ENCODE measurements at regions not wholly inside any gene's neighbourhood (a gene's known extent, or its start where the extent isn't known, plus 50 kb on each side); places are given as distances from the start of the nearest gene placed in this dataset.

- peak; percentile 64 for DNase-seq
- ChIA-PET POLR2A (interaction anchor here (0.7 kb wide), 1 partner anchor 13 kb away, joined by 3 read pairs; no protein-coding TSS in a partner anchor), CTCF (interaction anchor here (1.0 kb wide), 2 partner anchors 15 kb away, joined by 3 to 7 read pairs; no protein-coding TSS in a partner anchor)
- H3K36me3 Mint-ChIP-seq: no peaks in the 10 kb centered on the region
- H3K27me3 Mint-ChIP-seq: no peaks in the 10 kb centered on the region
- H3K9me3 Mint-ChIP-seq: no peaks in the 10 kb centered on the region
- H3K27ac Mint-ChIP-seq: peak overlapping the region; percentile 35
- H3K4me3 Mint-ChIP-seq: no peak overlapping the region
- peaks cover 48% of the 10 kb centered on the region for H3K4me1 Mint-ChIP-seq (ENCODE audit: low read depth)
- intact Hi-C loops (cut with micrococcal nuclease): loop anchor here (5.0 kb wide), 2 partner anchors 105 to 235 kb away; partner anchors contain the start of gene GYPC
Observed at GRCh38 chr2:126761981-126762878, 106.3 kb downstream of the GYPC start.

- Mint-ChIP-seq H3K4me1 (ENCODE audit: low read depth) (peaks cover 50% of the 10 kb centered on the region), H3K9me3 (no peaks in the 10 kb centered on the region), H3K27me3 (no peaks in the 10 kb centered on the region), H3K27ac (no peak overlapping the region), H3K4me3 (no peak overlapping the region), H3K36me3 (no peaks in the 10 kb centered on the region)
- no peak for DNase-seq
- intact Hi-C loops (cut with micrococcal nuclease): loop anchor here (5.0 kb wide), 2 partner anchors 107 to 237 kb away; partner anchors contain the start of gene GYPC
- ChIA-PET CTCF (interaction anchor here (1.8 kb wide), 1 partner anchor 12 kb away, joined by 7 read pairs; no protein-coding TSS in a partner anchor), POLR2A (no interaction called here)
Observed at GRCh38 chr2:126764686-126765265, 108.8 kb downstream of the GYPC start.

GRCh38 chr2:126765395-126765794, 109.4 kb downstream of the GYPC start:
- Mint-ChIP-seq H3K9me3 (no peaks in the 10 kb centered on the region), H3K4me3 (no peak overlapping the region), H3K36me3 (no peaks in the 10 kb centered on the region), H3K27me3 (no peaks in the 10 kb centered on the region), H3K4me1 (ENCODE audit: low read depth) (peaks cover 48% of the 10 kb centered on the region), H3K27ac (no peak overlapping the region)
- POLR2A ChIA-PET: no interaction called here
- no peak for DNase-seq
- CTCF ChIA-PET: interaction anchor here (1.8 kb wide), 1 partner anchor 12 kb away, joined by 7 read pairs; no protein-coding TSS in a partner anchor
- intact Hi-C loops (cut with micrococcal nuclease): no loop called here

- H3K4me1 Mint-ChIP-seq (ENCODE audit: low read depth): peaks cover 41% of the 10 kb centered on the region
- no peak for DNase-seq
Observed at GRCh38 chr2:126766295-126766968, 110.5 kb downstream of the GYPC start.

GRCh38 chr2:126766969-126767296, 111.0 kb downstream of the GYPC start:
- no peaks in the 10 kb centered on the region for H3K9me3 Mint-ChIP-seq
- no peak overlapping the region for H3K4me3 Mint-ChIP-seq
- H3K27me3 Mint-ChIP-seq: no peaks in the 10 kb centered on the region
- CTCF ChIA-PET: no interaction called here
- H3K36me3 Mint-ChIP-seq: no peaks in the 10 kb centered on the region
- no peak overlapping the region for H3K27ac Mint-ChIP-seq
- POLR2A ChIA-PET: no interaction called here
- DNase-seq: no peak
- H3K4me1 Mint-ChIP-seq (ENCODE audit: low read depth): peaks cover 38% of the 10 kb centered on the region
- intact Hi-C loops (cut with micrococcal nuclease): no loop called here

More at GRCh38 chr2:126766295-126766968, 110.5 kb downstream of the GYPC start:
- Mint-ChIP-seq H3K9me3 (no peaks in the 10 kb centered on the region), H3K27ac (no peak overlapping the region), H3K36me3 (no peaks in the 10 kb centered on the region), H3K27me3 (no peaks in the 10 kb centered on the region), H3K4me3 (no peak overlapping the region)
- intact Hi-C loops (cut with micrococcal nuclease): no loop called here
- CTCF ChIA-PET: interaction anchor here (1.8 kb wide), 1 partner anchor 10 kb away, joined by 7 read pairs; no protein-coding TSS in a partner anchor
- POLR2A ChIA-PET: no interaction called here

GRCh38 chr2:126769118-126769517, 113.2 kb downstream of the GYPC start:
- intact Hi-C loops (cut with micrococcal nuclease): no loop called here
- CTCF ChIA-PET: interaction anchor here (1.1 to 1.5 kb wide), 2 partner anchors 8 to 242 kb away, joined by 3 to 5 read pairs; no protein-coding TSS in a partner anchor
- POLR2A ChIA-PET: no interaction called here
- Mint-ChIP-seq H3K27me3 (no peaks in the 10 kb centered on the region), H3K4me1 (ENCODE audit: low read depth) (peaks cover 19% of the 10 kb centered on the region), H3K9me3 (no peaks in the 10 kb centered on the region), H3K36me3 (no peaks in the 10 kb centered on the region), H3K4me3 (no peak overlapping the region), H3K27ac (no peak overlapping the region)
- DNase-seq: no peak

- no peak overlapping the region for H3K27ac Mint-ChIP-seq
- CTCF ChIA-PET: no interaction called here
- peaks cover 15% of the 10 kb centered on the region for H3K4me1 Mint-ChIP-seq (ENCODE audit: low read depth)
Observed at GRCh38 chr2:126770466-126770865, 114.5 kb downstream of the GYPC start.

GRCh38 chr2:126771094-126771493, 115.1 kb downstream of the GYPC start:
- intact Hi-C loops (cut with micrococcal nuclease): no loop called here
- ChIA-PET CTCF (no interaction called here), POLR2A (no interaction called here)
- no peak for DNase-seq
- H3K4me3 Mint-ChIP-seq: no peak overlapping the region
- H3K36me3 Mint-ChIP-seq: no peaks in the 10 kb centered on the region
- no peak overlapping the region for H3K27ac Mint-ChIP-seq
- no peaks in the 10 kb centered on the region for H3K9me3 Mint-ChIP-seq
- H3K4me1 Mint-ChIP-seq (ENCODE audit: low read depth): peaks cover 12% of the 10 kb centered on the region
- H3K27me3 Mint-ChIP-seq: no peaks in the 10 kb centered on the region

More at GRCh38 chr2:126770466-126770865, 114.5 kb downstream of the GYPC start:
- Mint-ChIP-seq H3K4me3 (no peak overlapping the region), H3K9me3 (no peaks in the 10 kb centered on the region), H3K27me3 (no peaks in the 10 kb centered on the region), H3K36me3 (no peaks in the 10 kb centered on the region)
- no peak for DNase-seq
- POLR2A ChIA-PET: no interaction called here
- intact Hi-C loops (cut with micrococcal nuclease): no loop called here

- ChIA-PET POLR2A (no interaction called here), CTCF (no interaction called here)
- Mint-ChIP-seq H3K27ac (no peak overlapping the region), H3K36me3 (no peaks in the 10 kb centered on the region), H3K4me1 (ENCODE audit: low read depth) (peaks cover 8% of the 10 kb centered on the region), H3K27me3 (no peaks in the 10 kb centered on the region), H3K4me3 (no peak overlapping the region), H3K9me3 (no peaks in the 10 kb centered on the region)
- intact Hi-C loops (cut with micrococcal nuclease): no loop called here
- DNase-seq: no peak
Observed at GRCh38 chr2:126771501-126772195, 115.7 kb downstream of the GYPC start.

- H3K36me3 Mint-ChIP-seq: no peaks in the 10 kb centered on the region
- no peak overlapping the region for H3K27ac Mint-ChIP-seq
- CTCF ChIA-PET: interaction anchor here (1.8 kb wide), 1 partner anchor 247 kb away, joined by 12 read pairs; no protein-coding TSS in a partner anchor
- H3K27me3 Mint-ChIP-seq: no peaks in the 10 kb centered on the region
- no peak for DNase-seq
- POLR2A ChIA-PET: interaction anchor here (1.1 kb wide), 1 partner anchor 12 kb away, joined by 3 read pairs; no protein-coding TSS in a partner anchor
- no peak overlapping the region for H3K4me3 Mint-ChIP-seq
- peaks cover 9% of the 10 kb centered on the region for H3K4me1 Mint-ChIP-seq (ENCODE audit: low read depth)
- intact Hi-C loops (cut with micrococcal nuclease): no loop called here
- H3K9me3 Mint-ChIP-seq: no peaks in the 10 kb centered on the region
Observed at GRCh38 chr2:126774290-126774689, 118.3 kb downstream of the GYPC start.

- Mint-ChIP-seq H3K27ac (no peak overlapping the region), H3K27me3 (no peaks in the 10 kb centered on the region), H3K9me3 (no peaks in the 10 kb centered on the region), H3K4me1 (ENCODE audit: low read depth) (peaks cover 7% of the 10 kb centered on the region), H3K4me3 (no peak overlapping the region), H3K36me3 (no peaks in the 10 kb centered on the region)
- intact Hi-C loops (cut with micrococcal nuclease): no loop called here
- DNase-seq: no peak
- ChIA-PET CTCF (interaction anchor here (1.8 to 2.9 kb wide), 2 partner anchors 247 to 415 kb away, joined by 12 to 16 read pairs; no protein-coding TSS in a partner anchor), POLR2A (interaction anchor here (1.1 kb wide), 1 partner anchor 13 kb away, joined by 3 read pairs; no protein-coding TSS in a partner anchor)
Observed at GRCh38 chr2:126774761-126775160, 118.8 kb downstream of the GYPC start.

All from activated CD4-positive, alpha-beta memory T cell treated with anti-CD3 and anti-CD28 coated beads for 36 hours (primary cell).